ENCODE measurements at regions not wholly inside any gene's neighbourhood (a gene's known extent, or its start where the extent isn't known, plus 50 kb on each side); places are given as distances from the start of the nearest gene placed in this dataset.
"Not testable (repeated sequence)": the region's sequence is repeated elsewhere in the genome, so short reads cannot be mapped to it uniquely, and the experiment has no call there.

GRCh38 chr9:118670011-118670953, 699.0 kb downstream of the BRINP1 start:
- DNase-seq, result no peak

GRCh38 chr9:118674942-118675341, 694.3 kb downstream of the BRINP1 start:
- no peak for DNase-seq

GRCh38 chr9:118677936-118678653, 691.1 kb downstream of the BRINP1 start:
- not testable (repeated sequence) for DNase-seq

- no peak for DNase-seq
Observed at GRCh38 chr9:118686959-118687358, 682.3 kb downstream of the BRINP1 start.

- no peak for DNase-seq
Observed at GRCh38 chr9:118689280-118689679, 680.0 kb downstream of the BRINP1 start.

GRCh38 chr9:118692613-118693012, 676.6 kb downstream of the BRINP1 start:
- DNase-seq, result no peak

- DNase-seq, result no peak
Observed at GRCh38 chr9:118693645-118694044, 675.6 kb downstream of the BRINP1 start.

GRCh38 chr9:118695249-118695648, 674.0 kb downstream of the BRINP1 start:
- not testable (repeated sequence) for DNase-seq

GRCh38 chr9:118701985-118702384, 667.2 kb downstream of the BRINP1 start:
- DNase-seq, result no peak

- DNase-seq, result no peak
Observed at GRCh38 chr9:118711843-118712242, 657.4 kb downstream of the BRINP1 start.

- DNase-seq, result no peak
Observed at GRCh38 chr9:118721276-118721675, 648.0 kb downstream of the BRINP1 start.

GRCh38 chr9:118721923-118722322, 647.3 kb downstream of the BRINP1 start:
- DNase-seq, result no peak

GRCh38 chr9:118729981-118730380, 639.3 kb downstream of the BRINP1 start:
- DNase-seq, result no peak

GRCh38 chr9:118732998-118733397, 636.2 kb downstream of the BRINP1 start:
- DNase-seq, result no peak

- DNase-seq, result no peak
Observed at GRCh38 chr9:118734696-118735095, 634.5 kb downstream of the BRINP1 start.

GRCh38 chr9:118736406-118736805, 632.8 kb downstream of the BRINP1 start:
- no peak for DNase-seq

GRCh38 chr9:118751077-118751847, 618.0 kb downstream of the BRINP1 start:
- DNase-seq, result no peak

- no peak for DNase-seq
Observed at GRCh38 chr9:118751848-118752223, 617.4 kb downstream of the BRINP1 start.

- no peak for DNase-seq
Observed at GRCh38 chr9:118761016-118761790, 608.0 kb downstream of the BRINP1 start.

GRCh38 chr9:118767571-118767970, 601.7 kb downstream of the BRINP1 start:
- no peak for DNase-seq

GRCh38 chr9:118782790-118783463, 586.3 kb downstream of the BRINP1 start:
- DNase-seq, result no peak

GRCh38 chr9:118784033-118784432, 585.2 kb downstream of the BRINP1 start:
- DNase-seq, result no peak

All from activated effector memory CD4-positive, alpha-beta T cell treated with Interleukin-2 at 50 U/mL for 16 hours (primary cell).